NCI-H82 treated with DMSO at 0.1 percent for 48 hours (cell line): ENCODE measurements at regions not wholly inside any gene's neighbourhood (a gene's known extent, or its start where the extent isn't known, plus 50 kb on each side); places are given as distances from the start of the nearest gene placed in this dataset.

Source experiments
- DNase-seq: peaks from one replicate; lab custom pipeline; 2025; ENCODE audit not compliant: unreplicated experiment; lab: John Stamatoyannopoulos, UW

DNA sequence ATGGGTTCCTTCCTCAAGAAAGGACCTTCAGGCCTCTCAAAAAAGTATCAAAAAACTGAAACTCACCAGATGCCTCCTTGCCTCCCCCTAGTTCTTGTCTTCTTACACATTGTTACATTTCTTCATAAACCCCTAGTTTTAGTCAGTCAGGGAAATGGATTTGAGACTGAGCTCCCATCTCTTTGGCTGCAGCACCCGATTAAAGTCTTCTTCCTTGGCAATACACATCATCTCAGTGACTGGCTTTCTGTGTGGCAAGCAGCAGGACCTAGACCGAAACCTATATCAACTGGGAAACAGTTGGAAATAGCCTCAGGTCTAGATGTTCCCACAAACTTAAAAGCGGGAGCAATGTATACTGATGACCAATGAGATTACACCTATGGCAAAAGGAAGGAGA lies 512.2 kb upstream of the PKDCC start:
- no peak for DNase-seq

DNA sequence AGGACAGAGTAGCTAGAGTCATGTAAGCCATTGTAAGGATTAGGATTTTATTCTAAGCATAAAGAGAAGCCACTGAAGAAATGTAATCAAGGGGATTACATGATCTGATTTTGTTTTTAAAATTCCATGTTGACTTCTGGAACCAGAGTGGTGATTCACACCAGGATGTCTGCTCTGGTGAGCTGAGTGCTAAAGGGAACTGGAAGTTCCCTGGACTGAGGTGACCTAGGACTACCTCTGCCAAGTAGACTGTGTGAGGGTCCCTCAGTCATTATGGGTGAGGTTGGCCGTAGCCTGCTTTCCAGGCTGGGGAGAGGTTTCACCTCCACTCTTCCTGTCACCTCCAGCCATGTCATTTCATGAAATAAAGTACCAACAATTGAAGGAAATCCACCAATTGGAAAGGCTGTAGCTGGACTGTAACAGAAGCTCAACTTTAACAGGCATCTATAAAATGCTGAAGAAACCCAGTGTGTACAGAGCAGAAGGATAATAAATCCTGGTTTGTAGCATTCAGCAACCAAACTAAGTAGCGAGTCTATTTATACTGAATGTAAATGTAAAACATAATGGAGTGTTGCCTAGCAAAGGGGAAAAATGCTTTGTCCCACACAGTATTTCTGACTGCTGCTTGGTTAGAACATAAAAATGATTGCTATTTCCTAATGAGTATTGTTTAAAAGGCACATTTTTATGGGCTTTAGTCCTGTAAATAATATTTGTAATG lies 507.4 kb upstream of the PKDCC start:
- no peak for DNase-seq

DNA sequence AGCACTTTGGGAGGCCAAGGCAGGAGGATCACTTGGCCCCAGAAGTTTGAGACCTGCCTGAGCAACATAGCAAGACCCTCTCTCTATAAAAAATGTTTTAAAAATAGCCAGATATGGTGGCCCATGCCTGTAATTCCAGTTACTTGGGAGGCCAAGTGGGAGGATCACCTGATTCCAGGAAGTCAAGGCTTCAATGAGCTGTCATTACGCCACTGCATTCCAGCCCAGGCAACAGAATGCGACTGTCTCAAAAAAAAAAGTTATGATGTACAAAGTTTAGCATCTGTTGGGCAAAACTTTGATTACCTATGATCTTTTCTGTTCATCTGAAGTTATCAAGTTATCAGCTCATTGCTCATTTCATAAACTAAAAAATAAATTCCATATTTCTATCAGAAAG lies 504.1 kb upstream of the PKDCC start:
- DNase-seq = no peak

DNA sequence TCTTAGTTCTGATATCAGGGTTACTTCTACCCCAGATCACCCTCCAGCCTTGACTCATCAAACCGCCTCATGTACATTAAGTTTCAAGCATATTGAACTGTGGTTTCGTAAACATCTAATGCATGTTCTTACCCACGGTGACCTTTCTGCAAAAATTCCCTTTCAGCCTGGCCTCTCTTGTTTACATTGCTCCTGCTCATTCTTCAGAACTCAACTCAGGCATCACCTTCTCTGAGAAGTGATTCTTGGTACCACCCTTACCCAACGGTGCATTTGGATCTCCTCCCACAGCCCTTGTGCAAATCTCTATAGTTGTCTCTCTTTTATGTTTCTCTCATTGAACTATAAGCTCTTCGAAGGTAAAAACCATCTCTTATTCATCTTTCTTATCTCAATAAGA lies 503.1 kb upstream of the PKDCC start:
- no peak for DNase-seq

DNA sequence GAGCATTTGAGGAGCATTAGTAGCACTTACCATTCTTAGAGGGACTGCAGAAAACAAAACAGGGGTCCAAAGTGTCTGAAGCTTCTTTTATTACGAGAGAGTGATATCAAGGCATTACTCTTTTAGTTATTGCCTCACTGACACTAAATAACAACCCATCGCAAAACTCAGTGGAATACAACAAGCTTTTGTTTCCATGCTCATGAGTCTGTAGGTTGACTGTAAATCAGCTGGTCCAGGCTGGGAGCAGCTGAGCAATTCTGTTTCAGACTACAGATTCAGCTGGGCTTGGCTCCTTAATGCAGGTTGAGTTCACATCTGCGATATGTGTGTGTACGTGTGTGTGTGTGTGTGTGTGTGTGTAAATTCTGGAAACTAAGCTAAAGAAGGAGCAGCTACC lies 501.8 kb upstream of the PKDCC start:
- DNase-seq = no peak

DNA sequence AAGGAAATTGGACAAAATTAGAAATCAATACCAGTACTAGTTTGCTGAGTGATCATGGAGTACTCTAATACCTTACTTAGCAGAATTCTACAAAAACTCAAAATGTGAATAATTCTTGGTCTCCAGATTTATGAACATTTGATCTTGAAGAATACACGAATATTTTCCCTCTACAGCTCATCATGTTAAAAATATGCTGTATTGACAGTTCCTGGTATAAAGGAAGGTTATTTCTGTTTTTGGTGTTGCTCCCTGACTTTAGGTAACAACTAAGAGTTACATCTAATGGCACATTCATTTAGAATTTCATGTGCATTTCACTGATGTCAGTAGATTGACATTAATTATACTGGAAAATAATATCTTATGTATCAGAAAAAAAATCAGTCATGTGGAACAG lies 479.2 kb upstream of the PKDCC start:
- DNase-seq = no peak

DNA sequence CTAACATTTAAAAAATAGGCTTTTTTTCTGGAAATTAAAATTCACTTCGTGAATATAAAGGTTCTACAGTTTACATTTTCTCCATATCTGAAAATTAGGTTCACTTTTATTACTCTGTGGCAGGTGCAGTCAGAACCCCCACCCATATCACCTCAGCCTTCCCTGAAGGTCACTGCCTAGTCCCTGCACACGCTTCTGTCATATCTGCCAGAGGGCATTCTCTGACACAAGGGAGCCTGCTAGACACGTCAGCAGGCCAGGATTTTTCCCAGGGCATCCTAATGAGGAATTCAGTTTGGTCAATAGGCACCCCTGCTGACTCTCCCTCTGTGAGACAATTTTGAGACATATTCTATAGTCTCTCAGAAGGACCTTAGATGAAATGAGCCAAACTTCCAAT lies 475.7 kb upstream of the PKDCC start:
- no peak for DNase-seq

DNA sequence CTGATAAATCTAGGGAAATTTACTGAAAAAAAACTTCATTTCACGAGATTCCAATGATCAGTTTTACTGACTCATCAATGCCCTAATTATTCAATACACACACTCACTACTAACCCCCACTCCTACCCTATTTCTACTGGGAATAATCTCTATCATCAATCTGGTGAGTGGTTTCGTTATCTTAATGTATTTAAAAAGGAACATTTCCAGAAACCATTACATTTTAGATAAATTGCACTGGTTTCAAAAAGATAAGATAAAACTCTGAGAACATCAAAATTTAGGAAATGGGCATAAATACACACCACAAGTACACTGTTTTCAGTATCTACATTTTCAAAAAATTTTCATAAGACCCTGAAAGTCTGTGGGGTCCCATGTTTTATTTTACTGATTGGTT lies 471.4 kb upstream of the PKDCC start:
- no peak for DNase-seq

DNA sequence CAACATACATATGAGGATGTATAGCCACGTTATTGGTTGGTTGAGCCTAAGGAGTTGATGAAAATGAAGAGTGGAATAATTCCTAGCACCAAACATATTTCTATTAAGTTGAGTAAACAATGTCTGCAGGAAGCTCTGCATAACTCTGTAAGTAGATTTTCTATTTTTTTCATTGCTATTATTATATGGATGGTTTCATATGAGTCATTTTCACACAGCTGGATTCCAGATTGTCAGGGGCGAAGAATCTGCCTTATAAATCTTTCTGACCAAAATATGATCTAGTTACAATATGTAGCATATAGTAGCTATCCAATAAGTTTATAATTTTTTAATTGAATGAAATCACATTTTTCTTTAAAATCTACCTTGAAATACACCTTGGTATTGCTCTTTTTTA lies 468.0 kb upstream of the PKDCC start:
- DNase-seq = no peak

DNA sequence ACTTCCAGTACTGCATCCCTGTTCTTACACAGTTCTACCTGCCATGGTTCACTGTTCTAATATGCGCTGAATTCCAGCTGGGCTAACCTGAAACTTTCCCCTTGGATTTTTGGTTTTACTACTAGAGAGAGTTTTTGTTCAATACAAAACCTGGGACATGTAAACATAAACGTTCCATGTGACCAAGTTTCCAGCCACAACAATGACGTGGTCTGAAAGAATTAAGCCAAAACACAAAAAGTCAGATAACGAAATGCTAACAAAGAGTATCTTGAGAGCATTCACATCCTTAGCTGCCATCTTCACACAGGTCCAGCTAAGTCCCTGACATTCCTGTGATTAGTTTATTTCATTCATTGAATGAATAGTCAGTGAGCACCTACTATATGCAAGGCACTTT lies 467.0 kb upstream of the PKDCC start:
- no peak for DNase-seq

DNA sequence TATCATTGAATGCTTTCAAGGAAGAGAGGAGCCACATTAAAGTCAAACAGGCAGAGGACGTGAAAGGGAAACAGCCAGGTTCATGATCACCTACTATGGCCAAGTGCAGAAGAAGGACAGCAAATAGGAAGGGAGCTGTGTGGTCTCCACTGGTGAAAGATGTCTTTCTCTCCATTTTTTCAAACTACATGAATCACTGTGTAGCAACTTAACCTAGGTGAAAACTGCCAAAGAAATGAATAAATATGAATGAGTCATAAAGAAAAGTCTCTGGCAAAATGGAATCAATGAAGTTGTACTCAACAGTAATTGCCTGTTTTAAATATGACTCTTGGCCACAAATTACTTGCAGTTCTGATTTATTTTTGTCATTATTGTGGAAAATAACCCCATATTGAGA lies 452.6 kb upstream of the PKDCC start:
- DNase-seq = no peak

DNA sequence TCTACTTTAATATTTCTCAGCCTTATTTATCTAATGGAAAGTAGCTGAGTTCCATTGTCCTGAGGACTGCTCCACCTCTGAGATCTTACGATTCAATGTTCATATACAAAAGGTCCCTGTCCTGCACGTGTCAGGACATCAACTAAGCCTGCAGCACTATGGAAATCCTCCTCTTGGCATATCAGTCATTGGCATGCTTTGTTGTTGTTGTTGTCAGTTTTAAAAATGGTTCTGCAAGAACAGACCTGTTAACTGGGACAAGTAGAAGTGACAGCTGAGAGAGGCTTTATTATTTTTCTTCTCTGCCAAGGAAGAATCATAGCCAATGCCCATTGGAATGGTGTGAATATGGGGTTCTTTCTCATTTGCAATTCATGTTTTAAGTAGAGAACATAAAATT lies 450.1 kb upstream of the PKDCC start:
- DNase-seq = no peak

DNA sequence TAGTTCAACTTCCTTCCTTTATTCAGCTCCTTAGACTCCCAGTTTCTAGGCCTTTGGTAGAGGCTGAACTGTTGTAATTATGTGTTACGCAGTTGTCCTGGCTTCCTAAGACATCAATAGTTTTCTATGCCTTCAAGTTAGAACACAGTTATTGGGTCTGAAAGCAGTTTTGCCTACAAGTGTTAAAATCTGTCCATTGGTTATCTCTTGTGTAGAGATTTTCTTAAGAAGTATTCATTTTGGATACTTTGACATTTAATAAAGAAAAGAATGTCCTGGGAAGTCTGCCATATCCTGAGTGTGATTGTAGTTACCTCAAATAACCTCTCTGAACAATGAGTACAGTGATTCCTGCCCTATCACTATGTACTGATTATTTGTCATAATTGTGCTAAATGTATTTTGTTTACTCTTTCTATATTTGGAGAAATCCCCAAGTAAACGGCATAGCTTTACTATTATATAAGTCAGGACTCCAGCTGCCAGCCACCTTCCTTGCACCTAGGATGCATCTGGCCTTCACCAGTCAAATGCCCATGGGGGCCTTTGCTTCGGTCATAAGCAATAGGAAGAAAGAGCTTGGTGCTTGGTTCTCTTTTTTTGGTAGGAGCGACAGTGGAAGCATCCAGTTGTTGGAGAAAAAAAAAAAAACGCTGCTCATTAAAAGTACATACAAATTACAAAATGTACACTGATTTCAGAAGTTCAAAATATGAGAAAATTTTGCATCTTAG lies 449.5 kb upstream of the PKDCC start:
- DNase-seq = no peak

DNA sequence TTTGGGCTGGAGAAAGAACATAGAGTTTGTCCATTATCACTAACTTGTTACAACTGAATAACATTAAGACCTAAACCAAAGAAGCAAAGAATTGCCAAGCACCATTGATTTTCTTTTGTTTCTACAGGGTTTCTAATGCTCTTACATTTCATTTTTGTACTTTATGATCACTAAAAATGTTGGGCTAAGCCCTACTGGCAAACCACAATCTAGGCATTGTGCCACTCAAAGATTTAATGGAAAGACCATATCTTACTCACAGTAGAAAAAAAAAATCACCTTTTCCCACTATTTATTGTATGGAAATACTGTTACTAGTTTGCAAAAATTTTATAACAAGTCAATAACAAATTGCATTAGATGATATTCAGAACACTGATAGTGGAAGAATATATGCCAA lies 447.4 kb upstream of the PKDCC start:
- DNase-seq = no peak

DNA sequence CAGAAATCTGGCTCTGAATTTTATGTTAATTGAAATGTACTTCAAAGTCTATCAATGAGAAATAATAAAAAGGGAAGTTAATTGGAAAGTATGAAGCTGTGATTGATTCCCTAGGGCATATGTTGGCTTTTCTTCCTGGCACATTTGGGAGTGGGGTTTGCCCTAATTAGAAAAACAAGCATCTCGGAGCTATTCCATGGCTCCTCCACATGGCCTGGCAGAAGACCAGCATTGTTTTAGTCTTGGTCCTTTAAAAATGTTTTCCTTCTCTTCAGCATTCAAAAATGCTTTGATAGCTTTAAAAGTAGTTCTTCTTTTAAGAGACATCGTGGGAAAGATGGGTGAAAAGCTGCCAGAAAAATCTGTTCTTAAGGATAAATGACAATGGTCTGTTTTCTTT lies 445.5 kb upstream of the PKDCC start:
- no peak for DNase-seq

DNA sequence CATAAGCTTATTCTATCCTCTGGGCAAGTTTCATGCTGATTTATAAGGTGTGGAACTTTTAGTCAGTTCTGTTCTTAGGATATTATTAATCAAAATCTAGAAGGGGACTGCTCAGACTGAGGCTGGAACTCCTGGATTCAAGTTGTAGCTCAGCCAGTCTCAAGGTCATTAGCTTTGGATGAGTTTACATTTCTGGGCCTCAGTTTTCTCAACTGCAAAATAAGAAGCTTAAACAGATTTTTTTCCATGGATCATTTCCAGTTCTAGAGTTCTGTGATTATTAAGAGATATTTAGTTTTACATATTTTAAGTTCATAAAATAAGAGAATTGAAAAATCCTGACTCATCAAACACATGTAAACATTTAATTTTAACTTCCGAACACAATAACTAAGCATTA lies 442.5 kb upstream of the PKDCC start:
- no peak for DNase-seq

DNA sequence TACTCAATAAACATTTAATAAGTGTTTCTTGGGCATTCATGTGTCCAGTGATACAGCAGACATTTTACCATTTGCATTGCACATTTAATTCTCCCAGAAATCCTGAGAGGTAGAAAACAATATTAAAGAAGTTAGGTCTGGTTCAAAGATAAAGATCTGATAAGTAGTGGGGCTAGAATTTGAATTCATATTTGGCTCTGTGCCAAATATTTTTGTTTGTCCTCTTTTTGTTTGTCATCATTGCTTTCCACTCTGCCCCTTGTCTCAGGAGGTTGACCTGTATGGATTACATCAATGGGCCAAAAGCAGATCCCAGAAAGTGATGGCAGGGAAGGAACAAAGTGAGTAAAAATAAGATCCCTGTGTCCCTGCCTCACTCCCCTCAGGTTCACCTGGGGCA lies 441.9 kb upstream of the PKDCC start:
- DNase-seq = no peak

DNA sequence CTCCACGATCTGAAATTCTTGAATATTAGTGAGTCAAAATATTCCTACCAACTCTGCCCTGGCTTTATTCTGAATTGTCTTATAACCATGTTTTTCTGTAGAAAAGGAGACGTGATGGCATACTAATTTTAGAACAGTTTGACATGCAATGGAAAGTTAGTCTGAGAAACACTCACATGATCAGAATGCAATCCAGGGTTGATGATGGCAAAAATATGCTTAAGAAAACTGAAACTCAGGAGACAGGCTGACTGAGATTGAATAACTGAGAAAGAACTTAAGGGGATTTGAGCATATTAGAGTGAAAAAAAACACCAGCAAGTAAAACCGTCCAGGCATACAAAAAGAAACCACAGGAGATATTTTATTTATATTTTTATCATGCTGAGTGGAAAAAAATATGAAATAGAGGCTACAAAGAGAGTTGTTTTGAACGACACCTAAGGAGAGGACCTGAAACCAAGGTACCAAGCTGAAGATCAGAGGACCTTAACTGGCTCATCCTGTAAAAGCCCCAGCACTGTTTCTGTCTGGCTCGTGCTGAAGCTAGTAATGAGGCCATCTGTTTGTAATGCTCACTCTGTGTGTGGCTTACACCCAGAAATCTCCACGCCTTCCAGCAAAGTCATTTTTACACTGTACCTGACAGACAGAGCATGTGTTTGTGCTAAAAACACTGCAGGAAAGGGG lies 437.2 kb upstream of the PKDCC start:
- peak; percentile 49 for DNase-seq

DNA sequence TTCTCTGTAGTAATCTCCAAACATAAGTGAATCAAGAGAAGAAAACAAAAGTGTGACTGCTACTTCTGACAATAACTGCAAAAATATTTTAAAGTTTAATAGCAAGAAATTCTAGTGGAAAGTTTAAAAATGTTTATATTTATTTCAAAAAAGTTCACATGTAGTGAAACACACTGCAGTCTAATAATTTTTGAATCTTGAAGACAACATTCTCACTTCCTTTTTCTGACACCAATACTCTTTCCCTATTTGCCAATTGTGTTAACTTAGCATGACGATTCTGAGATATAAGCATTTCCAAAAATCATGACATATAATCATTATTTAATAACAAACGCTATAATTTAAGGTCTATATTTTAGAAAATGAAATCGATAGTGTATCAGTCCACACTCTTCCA lies 429.1 kb upstream of the PKDCC start:
- DNase-seq = no peak

DNA sequence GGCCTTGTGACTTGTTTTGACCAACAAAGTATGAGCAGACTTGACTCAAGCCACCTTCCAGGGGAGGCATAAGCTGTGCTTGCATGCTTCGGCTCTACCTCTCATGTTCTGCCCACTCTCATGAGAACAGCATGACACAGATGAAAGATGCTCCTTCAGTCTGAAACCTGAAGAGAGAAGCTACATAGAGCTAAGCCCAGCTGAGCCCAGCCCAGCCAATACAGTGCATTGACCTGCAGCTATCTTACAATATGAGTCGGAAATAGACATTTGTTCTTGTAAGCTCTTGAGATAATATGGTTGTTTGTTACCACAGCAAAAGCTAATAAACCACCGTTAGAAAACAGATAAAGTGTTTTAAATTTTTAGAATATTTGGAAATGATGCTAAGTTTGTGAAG lies 426.7 kb upstream of the PKDCC start:
- DNase-seq = no peak

DNA sequence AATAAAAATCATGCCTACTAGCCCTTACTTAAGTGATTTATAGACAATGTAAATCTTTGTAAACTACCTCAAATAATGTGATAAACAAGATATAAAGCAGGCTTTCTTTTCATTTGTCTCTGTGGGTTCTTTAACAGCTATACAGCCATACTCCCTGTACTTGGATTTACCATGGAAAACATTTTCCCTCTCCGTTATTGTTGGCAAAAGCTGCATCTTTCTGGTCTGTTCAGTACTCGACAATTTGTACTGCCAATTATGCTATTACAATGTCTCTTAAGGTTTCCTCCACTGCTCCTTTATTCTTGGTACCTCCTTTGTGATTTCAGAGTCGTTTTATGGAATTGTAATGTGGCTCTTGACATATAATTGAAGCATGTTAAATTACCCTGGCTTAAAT lies 426.3 kb upstream of the PKDCC start:
- DNase-seq = no peak

DNA sequence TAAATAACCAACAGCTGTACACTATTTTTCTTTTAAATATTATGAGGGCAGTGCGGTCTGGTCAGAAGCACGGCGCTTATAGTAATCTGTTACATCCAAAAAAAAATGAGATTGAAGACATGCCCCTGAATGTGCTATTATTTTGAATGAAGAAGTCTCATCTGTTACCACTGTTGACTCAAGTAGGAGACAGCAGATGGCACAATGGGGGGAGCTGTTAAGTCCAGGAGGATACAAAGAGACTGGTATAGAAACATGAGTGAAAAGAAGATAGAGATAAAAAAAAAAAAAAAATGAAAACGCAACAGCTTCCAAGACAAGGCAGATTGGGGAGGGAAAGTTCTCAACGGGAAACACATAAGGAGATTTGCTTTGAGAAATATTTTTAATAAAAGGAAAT lies 425.5 kb upstream of the PKDCC start:
- DNase-seq = peak; percentile 12
